ENCODE measurements at regions not wholly inside any gene's neighbourhood (a gene's known extent, or its start where the extent isn't known, plus 50 kb on each side); places are given as distances from the start of the nearest gene placed in this dataset.

- TF ChIP-seq, protein P1, sequence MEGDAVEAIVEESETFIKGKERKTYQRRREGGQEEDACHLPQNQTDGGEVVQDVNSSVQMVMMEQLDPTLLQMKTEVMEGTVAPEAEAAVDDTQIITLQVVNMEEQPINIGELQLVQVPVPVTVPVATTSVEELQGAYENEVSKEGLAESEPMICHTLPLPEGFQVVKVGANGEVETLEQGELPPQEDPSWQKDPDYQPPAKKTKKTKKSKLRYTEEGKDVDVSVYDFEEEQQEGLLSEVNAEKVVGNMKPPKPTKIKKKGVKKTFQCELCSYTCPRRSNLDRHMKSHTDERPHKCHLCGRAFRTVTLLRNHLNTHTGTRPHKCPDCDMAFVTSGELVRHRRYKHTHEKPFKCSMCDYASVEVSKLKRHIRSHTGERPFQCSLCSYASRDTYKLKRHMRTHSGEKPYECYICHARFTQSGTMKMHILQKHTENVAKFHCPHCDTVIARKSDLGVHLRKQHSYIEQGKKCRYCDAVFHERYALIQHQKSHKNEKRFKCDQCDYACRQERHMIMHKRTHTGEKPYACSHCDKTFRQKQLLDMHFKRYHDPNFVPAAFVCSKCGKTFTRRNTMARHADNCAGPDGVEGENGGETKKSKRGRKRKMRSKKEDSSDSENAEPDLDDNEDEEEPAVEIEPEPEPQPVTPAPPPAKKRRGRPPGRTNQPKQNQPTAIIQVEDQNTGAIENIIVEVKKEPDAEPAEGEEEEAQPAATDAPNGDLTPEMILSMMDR (IDR thresholded peaks at IDR 0.05) = no peak
- TF ChIP-seq POLR2A (IDR thresholded peaks at IDR 0.05) = no peak
Measured at GRCh38 chr13:78478183-78478582, 125.2 kb downstream of the POU4F1 start.
